ENCODE measurements at regions not wholly inside any gene's neighbourhood (a gene's known extent, or its start where the extent isn't known, plus 50 kb on each side); places are given as distances from the start of the nearest gene placed in this dataset.

GRCh38 chr21:14684071-14684470 is 138.0 kb upstream of the SAMSN1 start:
- no peak for TF ChIP-seq CTCF (conservative IDR thresholded peaks at IDR 0.05 in 1 of 2, IDR thresholded peaks at IDR 0.05 in 1 of 2; ENCODE audit: extremely low read depth in 1 of 2, insufficient read depth in 1 of 2, low read depth in 1 of 2, low read length in 2 of 2)
- TF ChIP-seq EZH2 (IDR thresholded peaks at IDR 0.05; ENCODE audit: borderline replicate concordance, low read length), result no peak

Measured in mammary epithelial cell (primary cell).